OCI-LY7 (cell line): ENCODE measurements at regions not wholly inside any gene's neighbourhood (a gene's known extent, or its start where the extent isn't known, plus 50 kb on each side); places are given as distances from the start of the nearest gene placed in this dataset.

ENCODE experiments used
- CTCF ChIP-seq: fragments of 200-600 bp; sonication (generic); conservative IDR thresholded peaks from 2 replicates; pipeline ENCODE4 v1.5.1; 2014; ENCODE audit warnings: mild to moderate bottlenecking, antibody characterized with exemption, low read length, moderate library complexity, mixed read lengths
- EZH2phosphoT487 ChIP-seq: fragments of 200-600 bp; sonication (generic); IDR thresholded peaks from 2 replicates; pipeline ENCODE4 v1.6.1; 2018; ENCODE audit warnings: low read depth, borderline replicate concordance, mild to moderate bottlenecking, mixed run types, antibody characterized with exemption, low read length, moderate library complexity, mixed read lengths

DNA sequence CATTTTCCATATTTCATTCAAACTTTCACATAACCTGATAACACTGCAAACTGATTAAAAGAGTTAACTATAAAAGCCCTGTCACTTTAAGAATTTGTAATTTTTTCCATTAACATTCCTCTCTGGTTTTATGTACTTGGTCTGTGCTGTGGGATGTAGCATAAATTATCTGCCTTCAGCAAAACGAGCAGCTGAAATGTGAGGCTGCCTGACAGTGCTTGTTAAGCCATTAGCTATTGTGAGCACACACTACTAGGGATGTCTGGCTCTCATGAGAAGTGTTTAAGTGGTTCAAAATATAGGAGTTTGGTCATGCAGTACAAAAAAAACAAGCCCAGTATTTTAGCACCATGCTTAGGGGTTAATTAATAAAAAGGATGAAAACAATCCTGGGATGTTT, 63.0 kb downstream of the HOXA1 start:
- TF ChIP-seq CTCF (no peak), EZH2phosphoT487 (no peak)
